ENCODE measurements at regions not wholly inside any gene's neighbourhood (a gene's known extent, or its start where the extent isn't known, plus 50 kb on each side); places are given as distances from the start of the nearest gene placed in this dataset.

DNA sequence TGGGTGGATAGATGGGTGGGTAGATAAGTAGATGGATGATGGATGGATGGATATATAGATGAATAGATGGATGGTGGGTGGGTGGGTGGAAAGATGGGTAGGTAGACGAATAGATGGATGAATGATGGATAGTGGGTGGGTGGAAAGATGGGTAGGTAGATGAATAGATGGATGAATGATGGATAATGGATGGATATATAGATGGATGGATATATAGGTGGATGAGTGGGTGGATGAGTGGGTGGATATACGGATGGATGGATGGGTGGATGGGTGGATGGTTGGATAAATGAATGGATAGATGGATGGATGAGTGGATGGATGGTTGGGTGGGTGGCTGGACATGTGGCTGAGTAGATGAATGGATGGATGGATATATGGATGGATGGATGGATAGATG, 53.1 kb upstream of the THY1 start:
- intact Hi-C loops (cut with micrococcal nuclease): no loop called here

DNA sequence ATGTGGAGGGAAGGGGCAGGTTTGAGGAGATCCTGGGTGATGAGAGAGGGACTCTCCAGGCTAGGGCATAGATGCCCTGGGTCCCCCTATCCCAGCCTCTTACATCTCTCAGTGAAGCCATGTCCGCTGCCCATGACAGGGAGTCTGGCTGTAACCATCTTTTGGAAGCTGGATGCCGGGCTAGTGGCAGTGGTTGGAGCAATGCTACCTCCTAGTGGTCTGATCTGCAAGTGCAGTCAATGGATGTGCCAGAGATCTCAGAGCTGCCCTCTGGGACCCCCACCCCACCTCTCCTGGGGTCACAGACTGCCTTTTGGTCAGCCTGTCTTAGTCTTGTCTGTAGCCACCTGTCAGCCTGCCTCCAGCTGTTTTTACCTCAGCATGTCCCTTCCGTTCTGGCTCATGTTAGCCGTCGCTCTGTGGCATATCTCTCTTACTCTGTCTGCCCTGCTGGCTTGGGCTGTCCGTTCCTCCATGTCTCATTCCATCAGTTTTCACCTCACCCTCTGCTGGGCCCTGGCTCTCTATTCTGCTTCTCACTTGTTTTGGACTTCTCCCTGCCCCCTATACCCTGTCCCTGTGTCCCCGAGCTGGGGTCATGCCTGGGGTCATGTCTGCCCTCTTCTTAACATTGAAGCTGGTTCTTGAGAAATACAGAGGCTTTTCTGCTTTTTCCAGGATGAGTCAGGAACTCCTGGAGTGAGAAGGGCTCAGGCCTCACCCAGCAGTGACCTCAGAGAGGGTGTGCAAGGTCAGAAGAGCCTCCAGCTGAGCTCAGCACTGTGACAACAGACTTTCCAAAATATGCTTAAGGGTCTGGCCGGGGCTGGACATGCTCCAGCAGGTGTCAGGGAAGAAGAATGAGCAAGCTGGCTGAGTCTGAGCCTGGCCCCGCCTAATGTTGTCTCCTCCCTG, 52.0 kb upstream of the THY1 start:
- intact Hi-C loops (cut with micrococcal nuclease): loop anchor here (1.0 kb wide), 1 partner anchor 119 kb away; no protein-coding TSS in a partner anchor

DNA sequence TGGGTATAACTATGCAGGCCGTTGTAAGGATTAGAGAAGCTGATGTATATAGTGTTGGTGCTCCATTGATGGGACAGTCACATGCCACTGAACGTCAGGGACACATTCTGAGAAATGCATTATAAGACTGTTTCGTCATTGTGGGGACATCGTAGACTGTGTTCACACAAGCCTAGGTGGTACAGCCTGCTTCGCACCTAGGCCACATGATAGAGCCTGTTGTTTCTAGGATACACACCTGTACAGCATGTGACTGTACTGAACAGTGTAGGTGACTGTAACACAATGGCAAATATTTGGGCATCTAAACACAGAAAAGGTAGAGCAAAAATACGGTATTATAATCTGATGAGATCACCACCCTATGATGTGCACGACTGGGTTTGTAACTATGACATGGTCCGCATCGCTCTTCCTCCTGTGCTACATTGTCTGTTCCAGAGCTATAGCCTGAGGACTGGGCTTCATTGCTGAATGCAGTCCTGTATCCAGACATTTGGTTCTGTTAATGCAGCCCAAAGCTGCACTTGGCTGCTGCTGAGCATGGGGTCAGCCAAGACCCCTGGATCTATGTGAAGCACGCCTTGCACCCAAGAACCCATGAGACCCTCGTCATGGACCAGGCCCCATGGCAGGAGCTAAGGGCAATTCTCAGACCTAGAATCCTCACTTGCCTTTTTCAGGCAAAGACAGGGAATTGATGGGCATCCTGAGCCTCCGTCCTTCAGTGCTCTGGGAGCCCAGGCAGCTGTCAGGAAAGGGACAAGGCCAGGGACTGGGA, 51.1 kb upstream of the THY1 start:
- intact Hi-C loops (cut with micrococcal nuclease): loop anchor here (1.0 kb wide), 1 partner anchor 118 kb away; no protein-coding TSS in a partner anchor

DNA sequence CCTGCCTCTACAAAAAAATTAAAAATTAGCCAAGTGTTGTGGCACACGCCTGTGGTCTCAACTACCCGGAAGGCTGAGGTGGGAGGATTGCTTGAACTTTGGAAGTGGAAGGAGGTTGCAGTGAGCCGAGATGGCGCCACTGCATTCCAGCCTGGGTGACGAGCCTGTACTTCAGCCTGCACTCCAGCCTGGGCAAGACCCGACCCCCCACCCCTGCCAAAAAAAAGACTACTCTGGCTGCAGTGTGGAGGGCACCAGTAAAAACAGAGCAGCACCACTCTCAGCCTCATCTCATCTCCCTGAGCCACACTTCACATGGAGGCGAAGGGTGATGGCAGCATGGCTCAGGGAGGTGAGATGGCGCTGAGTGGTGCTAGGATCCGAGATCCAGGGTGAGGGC, 50.3 kb upstream of the THY1 start:
- intact Hi-C loops (cut with micrococcal nuclease): no loop called here

DNA sequence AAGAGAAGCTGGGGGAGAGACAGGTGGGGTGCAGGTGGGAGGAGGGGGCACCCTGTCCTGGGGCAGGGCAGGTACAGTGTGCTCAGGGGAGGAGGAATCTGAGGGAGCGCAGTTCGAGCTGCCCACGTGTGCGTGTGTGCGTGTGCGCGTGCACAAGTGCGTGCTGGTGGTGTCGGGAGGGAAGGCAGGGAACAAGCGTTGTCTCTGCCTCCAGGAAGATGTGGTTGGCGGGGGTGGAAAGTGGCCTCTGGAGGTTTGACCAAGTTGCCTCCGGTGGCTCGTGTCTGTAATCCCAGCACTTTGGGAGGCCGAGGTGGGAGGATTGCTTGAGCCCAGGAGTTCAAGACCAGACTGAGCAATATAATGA, 49.9 kb upstream of the THY1 start:
- intact Hi-C loops (cut with micrococcal nuclease): no loop called here

All from T-helper 2 cell treated with Interferon-gamma antibody and Interleukin-4, amounts not matched to agents 100 ng/mL and 5 ng/mL, for 36 hours (primary cell).